Mesenchymal stem cell (in vitro differentiated cells and primary cell): ENCODE measurements at regions not wholly inside any gene's neighbourhood (a gene's known extent, or its start where the extent isn't known, plus 50 kb on each side); places are given as distances from the start of the nearest gene placed in this dataset.
A peak's percentile ranks its signal among the peaks of the same experiment; 100 is the strongest.

Experiments
- DNase-seq: peaks from one replicate; pipeline ENCODE4 v3.0.0-alpha.2; 2013
- H2AFZ ChIP-seq: one replicate; pipeline ENCODE4 v1.6.1; 2013; ENCODE audit warnings: low read depth, mild to moderate bottlenecking, control low read depth, inconsistent platforms, low read length, moderate library complexity
- H2AK5ac ChIP-seq: 2 replicates; pipeline ENCODE4 v1.6.1; 2013; ENCODE audit warnings: low read length, moderate library complexity, mild to moderate bottlenecking, inconsistent platforms; ENCODE audit not compliant: severe bottlenecking
- H2BK120ac ChIP-seq: one replicate; pipeline ENCODE4 v1.6.1; 2013; ENCODE audit warnings: low read depth, mild to moderate bottlenecking, inconsistent platforms, low read length, moderate library complexity
- H2BK12ac ChIP-seq, 2 experiments: one replicate each; pipeline ENCODE4 v1.6.1; 2013; ENCODE audit warnings: inconsistent platforms in 2 of 2, low read length in 2 of 2, mild to moderate bottlenecking in 2 of 2, moderate library complexity in 2 of 2, control low read depth in 1 of 2
- H2BK15ac ChIP-seq: one replicate; pipeline ENCODE4 v1.6.1; 2013; ENCODE audit warnings: mild to moderate bottlenecking, low read depth, inconsistent platforms; ENCODE audit not compliant: poor library complexity, severe bottlenecking
- H2BK5ac ChIP-seq: 2 replicates; pipeline ENCODE4 v1.6.1; 2013; ENCODE audit warnings: low read depth, mild to moderate bottlenecking, low read length, control low read depth, inconsistent platforms; ENCODE audit not compliant: poor library complexity, severe bottlenecking
- H3K14ac ChIP-seq, 2 experiments: one replicate each; pipeline ENCODE4 v1.6.1; 2013; ENCODE audit warnings: inconsistent platforms in 2 of 2, low read length in 2 of 2, control low read depth in 1 of 2, mild to moderate bottlenecking in 1 of 2, moderate library complexity in 1 of 2
- H3K18ac ChIP-seq, 2 experiments: one replicate each; pipeline ENCODE4 v1.6.1; 2013; ENCODE audit warnings: inconsistent platforms in 2 of 2, low read length in 2 of 2, control low read depth in 1 of 2, low read depth in 1 of 2, mild to moderate bottlenecking in 1 of 2
- H3K23ac ChIP-seq, 2 experiments: one replicate each; pipeline ENCODE4 v1.6.1; 2013; ENCODE audit warnings: inconsistent platforms in 2 of 2, low read length in 2 of 2, mild to moderate bottlenecking in 2 of 2, moderate library complexity in 2 of 2, control low read depth in 1 of 2
- H3K27ac ChIP-seq: 2 replicates; pipeline ENCODE4 v1.5.1; 2013; ENCODE audit warnings: mild to moderate bottlenecking, moderate library complexity, low read length, control low read depth, inconsistent platforms; ENCODE audit not compliant: poor library complexity, severe bottlenecking
- H3K27me3 ChIP-seq, 2 experiments: 2 replicates each; pipeline versions ENCODE4 v1.6.1 to v1.7.0; 2013; ENCODE audit warnings: low read length in 2 of 2, mild to moderate bottlenecking in 2 of 2, moderate library complexity in 2 of 2, control low read depth in 1 of 2, inconsistent platforms in 1 of 2; ENCODE audit not compliant: control insufficient read depth in 1 of 2, insufficient read depth in 1 of 2
- H3K36me3 ChIP-seq, 2 experiments: 2 replicates each; pipeline versions ENCODE4 v1.6.1 to v1.7.0; 2013; ENCODE audit warnings: low read length in 2 of 2, control low read depth in 1 of 2, inconsistent platforms in 1 of 2, low read depth in 1 of 2, mild to moderate bottlenecking in 1 of 2; ENCODE audit not compliant: insufficient read depth in 2 of 2, control insufficient read depth in 1 of 2
- H3K4ac ChIP-seq, 2 experiments: one replicate each; pipeline ENCODE4 v1.6.1; 2013; ENCODE audit warnings: inconsistent platforms in 2 of 2, low read length in 2 of 2, mild to moderate bottlenecking in 2 of 2, moderate library complexity in 2 of 2, control low read depth in 1 of 2, low read depth in 1 of 2
- H3K4me1 ChIP-seq: 2 replicates; pipeline ENCODE4 v1.6.1; 2013; ENCODE audit warnings: low read depth, low read length, control low read depth; ENCODE audit not compliant: control insufficient read depth, insufficient read depth
- H3K4me2 ChIP-seq: 2 replicates; pipeline ENCODE4 v1.6.1; 2013; ENCODE audit warnings: low read length, mild to moderate bottlenecking, inconsistent platforms; ENCODE audit not compliant: poor library complexity, severe bottlenecking
- H3K4me3 ChIP-seq, 2 experiments: 2 replicates each; pipeline versions ENCODE4 v1.5.1 to v1.7.0; 2013; ENCODE audit warnings: low read length in 2 of 2, mild to moderate bottlenecking in 2 of 2, control low read depth in 1 of 2, low read depth in 1 of 2; ENCODE audit not compliant: insufficient read depth in 1 of 2
- H3K79me1 ChIP-seq: replicated peaks from 2 replicates; pipeline ENCODE4 v1.6.1; 2013; ENCODE audit warnings: mild to moderate bottlenecking, control low read depth, low read length, inconsistent platforms; ENCODE audit not compliant: poor library complexity, severe bottlenecking
- H3K9ac ChIP-seq: 2 replicates; pipeline ENCODE4 v1.7.0; 2013; ENCODE audit warnings: mild to moderate bottlenecking, low read length, moderate library complexity
- H3K9me3 ChIP-seq: 2 replicates; pipeline ENCODE4 v1.7.0; 2013; ENCODE audit warnings: mild to moderate bottlenecking, low read length; ENCODE audit not compliant: control insufficient read depth
- H4K8ac ChIP-seq: one replicate; pipeline ENCODE4 v1.6.1; 2013; ENCODE audit warnings: inconsistent platforms, mild to moderate bottlenecking, low read length, moderate library complexity
- H4K91ac ChIP-seq: one replicate; pipeline ENCODE4 v1.6.1; 2013; ENCODE audit warnings: mild to moderate bottlenecking, low read length, inconsistent platforms
- WGBS: methylation state at CpG from one replicate; pipeline ENCODE4 v1.1.7; 2013; ENCODE audit warnings: mixed read lengths; 5-methylcytosine and 5-hydroxymethylcytosine counted together

DNA sequence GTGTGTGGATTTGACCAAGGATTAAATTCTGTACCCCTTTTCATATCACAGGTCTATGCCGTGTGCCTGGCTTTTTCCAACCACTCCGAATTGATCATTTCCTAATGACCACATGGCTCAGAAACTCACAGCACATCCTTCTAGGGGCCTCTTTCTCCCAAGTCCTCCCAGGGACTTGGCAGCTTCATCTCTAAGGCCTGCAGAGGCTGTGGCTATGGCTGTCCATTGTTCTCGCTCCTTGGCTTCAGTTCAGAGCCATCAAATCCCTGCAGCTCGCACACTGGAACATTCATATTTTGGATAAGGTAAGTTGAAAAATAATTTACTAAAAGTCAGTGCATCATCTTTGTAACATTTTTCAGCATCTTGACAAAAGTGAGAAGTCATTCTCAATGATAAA is 497.2 kb upstream of the CDH4 start:
- Histone ChIP-seq H3K4me1 (no peaks in the 10 kb centered on the region), H2BK12ac (no peak overlapping the region), H3K9me3 (peaks cover 3% of the 10 kb centered on the region), H3K27ac (no peak overlapping the region), H3K4me2 (no peak overlapping the region), H3K4me3 (no peak overlapping the region), H2BK15ac (no peak overlapping the region), H3K79me1 (no peaks in the 10 kb centered on the region), H3K23ac (no peak overlapping the region), H2BK120ac (no peak overlapping the region), H3K4ac (no peak overlapping the region), H4K8ac (no peak overlapping the region), H2BK5ac (no peak overlapping the region), H3K36me3 (no peaks in the 10 kb centered on the region), H3K14ac (no peak overlapping the region), H3K18ac (no peak overlapping the region), H3K27me3 (no peaks in the 10 kb centered on the region), H2AFZ (no peak overlapping the region), H3K9ac (no peak overlapping the region), H4K91ac (no peak overlapping the region), H2AK5ac (no peak overlapping the region)
- WGBS = 73% methylated on average over 2 of the region's 4 CpGs
- no peak for DNase-seq

DNA sequence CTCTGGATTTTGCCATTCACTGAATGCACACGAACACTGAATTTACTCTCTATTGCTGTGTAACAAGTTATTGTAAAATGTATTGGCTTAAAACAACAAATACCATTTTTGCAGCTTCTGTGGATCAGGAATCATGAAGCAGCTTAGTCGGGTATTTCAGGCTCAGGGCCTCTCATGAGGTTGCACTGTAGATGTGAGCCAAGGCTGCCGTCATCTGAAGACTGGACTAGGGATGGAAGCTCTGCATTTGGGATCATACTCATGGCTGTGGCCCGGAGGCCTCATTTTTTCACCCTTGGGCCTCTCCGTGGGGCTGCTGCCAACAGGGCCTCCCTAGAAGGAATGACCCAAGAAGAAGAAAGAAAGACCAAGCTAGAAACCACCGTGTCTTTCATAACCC is 492.4 kb upstream of the CDH4 start:
- no peak overlapping the region for H3K14ac ChIP-seq
- no peak overlapping the region for H2BK15ac ChIP-seq
- H3K4ac ChIP-seq = no peak overlapping the region
- H3K79me1 ChIP-seq = no peaks in the 10 kb centered on the region
- no peak overlapping the region for H3K27ac ChIP-seq
- H3K18ac ChIP-seq = no peak overlapping the region
- 61% methylated on average over 4 of the region's 6 CpGs for WGBS
- no peak overlapping the region for H3K4me2 ChIP-seq
- no peak overlapping the region for H2BK5ac ChIP-seq
- no peak overlapping the region for H3K23ac ChIP-seq
- H3K36me3 ChIP-seq = no peaks in the 10 kb centered on the region
- H4K8ac ChIP-seq = no peak overlapping the region
- DNase-seq = no peak
- H3K9ac ChIP-seq = no peak overlapping the region
- H3K4me3 ChIP-seq = no peak overlapping the region
- H4K91ac ChIP-seq = no peak overlapping the region
- no peaks in the 10 kb centered on the region for H3K27me3 ChIP-seq
- H2AK5ac ChIP-seq = no peak overlapping the region
- no peak overlapping the region for H2BK120ac ChIP-seq
- H3K9me3 ChIP-seq = peaks cover 3% of the 10 kb centered on the region
- H2BK12ac ChIP-seq = no peak overlapping the region
- H2AFZ ChIP-seq = no peak overlapping the region
- H3K4me1 ChIP-seq = no peaks in the 10 kb centered on the region

DNA sequence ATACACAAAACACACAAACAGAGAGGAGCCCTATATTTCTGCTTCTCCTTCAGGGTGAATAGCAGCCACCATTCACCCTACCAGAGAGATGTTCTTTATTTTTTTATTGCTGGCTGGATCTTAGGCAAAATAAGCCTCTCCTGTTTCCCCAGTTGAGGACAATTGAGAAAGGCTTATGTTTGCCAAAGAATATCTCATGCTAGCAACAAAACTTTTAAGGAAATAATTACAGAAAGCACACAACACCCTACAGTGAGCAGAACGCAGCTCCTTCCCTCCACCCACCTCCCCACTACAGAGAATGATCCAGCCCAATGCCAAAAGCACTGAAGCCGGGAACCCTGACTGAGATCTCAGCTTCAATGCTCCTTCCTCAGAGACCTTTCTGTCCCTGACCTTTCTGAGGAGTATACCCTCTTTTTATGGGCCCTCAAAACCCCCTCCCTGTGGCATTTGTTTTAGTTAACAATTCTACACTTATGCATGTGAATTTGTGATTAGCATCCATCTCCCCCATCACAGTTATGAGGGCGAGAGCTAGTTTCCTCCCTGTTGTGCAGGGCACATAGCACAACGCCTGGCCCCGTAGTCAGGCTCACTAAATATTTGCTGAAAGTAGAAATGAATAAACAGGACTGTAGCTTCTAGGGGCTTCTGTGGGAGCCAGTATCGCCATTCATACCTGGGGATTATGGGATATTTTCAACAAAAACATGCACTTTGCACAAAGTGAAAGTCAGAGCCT is 491.6 kb upstream of the CDH4 start:
- Histone ChIP-seq H3K27me3 (no peaks in the 10 kb centered on the region), H2BK5ac (no peak overlapping the region), H3K4me3 (peak overlapping the region in 1 of 2 experiments; percentile 41), H2AFZ (no peak overlapping the region), H3K36me3 (no peaks in the 10 kb centered on the region), H3K14ac (no peak overlapping the region), H2BK15ac (no peak overlapping the region), H2BK120ac (no peak overlapping the region), H3K9ac (no peak overlapping the region), H4K8ac (no peak overlapping the region), H3K23ac (no peak overlapping the region), H2AK5ac (no peak overlapping the region), H3K27ac (no peak overlapping the region), H4K91ac (peak overlapping the region; percentile 43), H2BK12ac (no peak overlapping the region), H3K79me1 (no peaks in the 10 kb centered on the region), H3K9me3 (peaks cover 3% of the 10 kb centered on the region), H3K4me1 (no peaks in the 10 kb centered on the region), H3K18ac (no peak overlapping the region), H3K4ac (no peak overlapping the region), H3K4me2 (no peak overlapping the region)
- no peak for DNase-seq
- 78% methylated on average over 6 of the region's 6 CpGs for WGBS

DNA sequence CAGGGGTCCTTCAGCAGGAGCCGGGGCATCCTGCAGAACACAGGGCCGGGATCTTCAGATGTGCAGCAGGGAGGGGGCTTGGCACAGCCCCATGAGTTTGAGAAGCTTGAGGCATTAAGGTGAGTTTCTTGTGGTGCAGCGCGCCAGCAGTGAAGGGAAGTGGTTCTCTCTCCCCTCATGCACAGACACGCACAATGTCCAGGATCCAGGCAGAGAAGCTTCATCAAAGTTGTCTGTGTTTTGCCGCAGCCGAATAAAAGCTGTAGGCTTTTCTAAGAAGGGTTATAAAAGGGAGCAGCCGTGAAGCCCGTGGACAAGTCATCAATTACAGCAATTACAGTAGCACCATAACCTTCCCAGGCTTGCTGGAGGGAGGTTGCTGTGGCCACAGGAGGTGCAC is 491.0 kb upstream of the CDH4 start:
- H3K36me3 ChIP-seq = no peaks in the 10 kb centered on the region
- H3K14ac ChIP-seq = no peak overlapping the region
- H3K4me1 ChIP-seq = no peaks in the 10 kb centered on the region
- no peak overlapping the region for H4K8ac ChIP-seq
- no peak overlapping the region for H2AK5ac ChIP-seq
- no peak overlapping the region for H2BK5ac ChIP-seq
- H4K91ac ChIP-seq = peak overlapping the region; percentile 43
- DNase-seq = no peak
- no peak overlapping the region for H3K23ac ChIP-seq
- no peak overlapping the region for H3K18ac ChIP-seq
- peak overlapping the region in 1 of 2 experiments; percentile 41 for H3K4me3 ChIP-seq
- H3K4ac ChIP-seq = no peak overlapping the region
- no peak overlapping the region for H2BK120ac ChIP-seq
- no peaks in the 10 kb centered on the region for H3K79me1 ChIP-seq
- H3K27ac ChIP-seq = no peak overlapping the region
- H3K9me3 ChIP-seq = peaks cover 3% of the 10 kb centered on the region
- H2AFZ ChIP-seq = no peak overlapping the region
- no peaks in the 10 kb centered on the region for H3K27me3 ChIP-seq
- no peak overlapping the region for H2BK15ac ChIP-seq
- no peak overlapping the region for H3K9ac ChIP-seq
- no peak overlapping the region for H2BK12ac ChIP-seq
- WGBS = 87% methylated on average over 8 of the region's 9 CpGs
- no peak overlapping the region for H3K4me2 ChIP-seq
